ENCODE measurements at regions not wholly inside any gene's neighbourhood (a gene's known extent, or its start where the extent isn't known, plus 50 kb on each side); places are given as distances from the start of the nearest gene placed in this dataset.

- no peak for TF ChIP-seq POLR2AphosphoS5 (IDR thresholded peaks at IDR 0.05; ENCODE audit: borderline replicate concordance, low read depth, low read length)
- no peak for TF ChIP-seq FOXP2 (optimal IDR thresholded peaks at IDR 0.05; ENCODE audit: control extremely low read depth, extremely low read length, insufficient read depth)
- no peak for TF ChIP-seq EZH2 (IDR thresholded peaks at IDR 0.05)
- Histone ChIP-seq H3K36me3 (ENCODE audit: insufficient read depth, low read length) (no peaks in the 10 kb centered on the region), H3K9ac (ENCODE audit: insufficient read length) (no peak overlapping the region), H3K4me3 (no peak overlapping the region), H3K9me3 (ENCODE audit: low read depth, low read length) (no peaks in the 10 kb centered on the region), H3K27ac (no peak overlapping the region)
- DNase-seq (ENCODE audit: low read depth, low spot score) = no peak
These were observed 139.5 kb upstream of the RND3 start for GRCh38 chr2:150626934-150627411.

- Histone ChIP-seq H3K4me3 (no peak overlapping the region), H3K36me3 (ENCODE audit: insufficient read depth, low read length) (no peaks in the 10 kb centered on the region), H3K9me3 (ENCODE audit: low read depth, low read length) (no peaks in the 10 kb centered on the region), H3K9ac (ENCODE audit: insufficient read length) (no peak overlapping the region), H3K27ac (no peak overlapping the region)
- TF ChIP-seq POLR2AphosphoS5 (IDR thresholded peaks at IDR 0.05; ENCODE audit: borderline replicate concordance, low read depth, low read length) (no peak), FOXP2 (optimal IDR thresholded peaks at IDR 0.05; ENCODE audit: control extremely low read depth, extremely low read length, insufficient read depth) (no peak), EZH2 (IDR thresholded peaks at IDR 0.05) (no peak)
- no peak for DNase-seq (ENCODE audit: low read depth, low spot score)
These were observed 138.3 kb upstream of the RND3 start for GRCh38 chr2:150625741-150626140.

- H3K9ac ChIP-seq (ENCODE audit: insufficient read length) = no peak overlapping the region
- no peak overlapping the region for H3K4me3 ChIP-seq
- DNase-seq (ENCODE audit: low read depth, low spot score) = no peak
- no peak overlapping the region for H3K27ac ChIP-seq
- no peaks in the 10 kb centered on the region for H3K36me3 ChIP-seq (ENCODE audit: insufficient read depth, low read length)
- H3K9me3 ChIP-seq (ENCODE audit: low read depth, low read length) = no peaks in the 10 kb centered on the region
- TF ChIP-seq FOXP2 (optimal IDR thresholded peaks at IDR 0.05; ENCODE audit: control extremely low read depth, extremely low read length, insufficient read depth) (no peak), POLR2AphosphoS5 (IDR thresholded peaks at IDR 0.05; ENCODE audit: borderline replicate concordance, low read depth, low read length) (no peak), EZH2 (IDR thresholded peaks at IDR 0.05) (no peak)
These were observed 137.8 kb upstream of the RND3 start for GRCh38 chr2:150625303-150625702.

- DNase-seq (ENCODE audit: low read depth, low spot score) = no peak
- Histone ChIP-seq H3K36me3 (ENCODE audit: insufficient read depth, low read length) (no peaks in the 10 kb centered on the region), H3K9me3 (ENCODE audit: low read depth, low read length) (no peaks in the 10 kb centered on the region), H3K4me3 (no peak overlapping the region), H3K27ac (no peak overlapping the region), H3K9ac (ENCODE audit: insufficient read length) (no peak overlapping the region)
- TF ChIP-seq FOXP2 (optimal IDR thresholded peaks at IDR 0.05; ENCODE audit: control extremely low read depth, extremely low read length, insufficient read depth) (no peak), EZH2 (IDR thresholded peaks at IDR 0.05) (no peak), POLR2AphosphoS5 (IDR thresholded peaks at IDR 0.05; ENCODE audit: borderline replicate concordance, low read depth, low read length) (no peak)
These were observed 136.5 kb upstream of the RND3 start for GRCh38 chr2:150624001-150624401.

- H3K27ac ChIP-seq = no peak overlapping the region
- TF ChIP-seq POLR2AphosphoS5 (IDR thresholded peaks at IDR 0.05; ENCODE audit: borderline replicate concordance, low read depth, low read length) (no peak), FOXP2 (optimal IDR thresholded peaks at IDR 0.05; ENCODE audit: control extremely low read depth, extremely low read length, insufficient read depth) (no peak), EZH2 (IDR thresholded peaks at IDR 0.05) (no peak)
- H3K4me3 ChIP-seq = no peak overlapping the region
- no peaks in the 10 kb centered on the region for H3K9me3 ChIP-seq (ENCODE audit: low read depth, low read length)
- H3K9ac ChIP-seq (ENCODE audit: insufficient read length) = no peak overlapping the region
- DNase-seq (ENCODE audit: low read depth, low spot score) = no peak
- no peaks in the 10 kb centered on the region for H3K36me3 ChIP-seq (ENCODE audit: insufficient read depth, low read length)
These were observed 134.2 kb upstream of the RND3 start for GRCh38 chr2:150621526-150622213.

GRCh38 chr2:150620855-150621254, 133.4 kb upstream of the RND3 start:
- no peak overlapping the region for H3K27ac ChIP-seq
- no peak overlapping the region for H3K4me3 ChIP-seq
- TF ChIP-seq FOXP2 (optimal IDR thresholded peaks at IDR 0.05; ENCODE audit: control extremely low read depth, extremely low read length, insufficient read depth) (no peak), EZH2 (IDR thresholded peaks at IDR 0.05) (no peak), POLR2AphosphoS5 (IDR thresholded peaks at IDR 0.05; ENCODE audit: borderline replicate concordance, low read depth, low read length) (no peak)
- no peaks in the 10 kb centered on the region for H3K9me3 ChIP-seq (ENCODE audit: low read depth, low read length)
- H3K36me3 ChIP-seq (ENCODE audit: insufficient read depth, low read length) = no peaks in the 10 kb centered on the region
- no peak overlapping the region for H3K9ac ChIP-seq (ENCODE audit: insufficient read length)
- DNase-seq (ENCODE audit: low read depth, low spot score) = no peak

GRCh38 chr2:150620416-150620815, 132.9 kb upstream of the RND3 start:
- Histone ChIP-seq H3K9me3 (ENCODE audit: low read depth, low read length) (no peaks in the 10 kb centered on the region), H3K36me3 (ENCODE audit: insufficient read depth, low read length) (no peaks in the 10 kb centered on the region), H3K9ac (ENCODE audit: insufficient read length) (no peak overlapping the region), H3K4me3 (no peak overlapping the region), H3K27ac (no peak overlapping the region)
- no peak for DNase-seq (ENCODE audit: low read depth, low spot score)
- no peak for TF ChIP-seq POLR2AphosphoS5 (IDR thresholded peaks at IDR 0.05; ENCODE audit: borderline replicate concordance, low read depth, low read length)
- no peak for TF ChIP-seq FOXP2 (optimal IDR thresholded peaks at IDR 0.05; ENCODE audit: control extremely low read depth, extremely low read length, insufficient read depth)
- no peak for TF ChIP-seq EZH2 (IDR thresholded peaks at IDR 0.05)

GRCh38 chr2:150619607-150620330, 132.3 kb upstream of the RND3 start:
- no peak for DNase-seq (ENCODE audit: low read depth, low spot score)
- no peak for TF ChIP-seq POLR2AphosphoS5 (IDR thresholded peaks at IDR 0.05; ENCODE audit: borderline replicate concordance, low read depth, low read length)
- no peak for TF ChIP-seq FOXP2 (optimal IDR thresholded peaks at IDR 0.05; ENCODE audit: control extremely low read depth, extremely low read length, insufficient read depth)
- TF ChIP-seq EZH2 (IDR thresholded peaks at IDR 0.05) = no peak
- Histone ChIP-seq H3K27ac (no peak overlapping the region), H3K4me3 (no peak overlapping the region), H3K36me3 (ENCODE audit: insufficient read depth, low read length) (no peaks in the 10 kb centered on the region), H3K9me3 (ENCODE audit: low read depth, low read length) (no peaks in the 10 kb centered on the region), H3K9ac (ENCODE audit: insufficient read length) (no peak overlapping the region)
